ENCODE measurements at regions not wholly inside any gene's neighbourhood (a gene's known extent, or its start where the extent isn't known, plus 50 kb on each side); places are given as distances from the start of the nearest gene placed in this dataset.

- Histone ChIP-seq H4K8ac (ENCODE audit: low read depth in 2 of 2, low read length in 2 of 2) (no peak overlapping the region), H3K27ac (ENCODE audit: insufficient read depth, low read length) (no peak overlapping the region), H3K23ac (ENCODE audit: low read depth, low read length) (no peak overlapping the region), H2BK20ac (ENCODE audit: low read depth, low read length) (no peak overlapping the region), H3K18ac (ENCODE audit: low read depth, low read length) (no peak overlapping the region), H4K20me1 (ENCODE audit: insufficient read depth, low read length) (no peaks in the 10 kb centered on the region), H3K14ac (replicated peaks; ENCODE audit: low read depth, low read length) (no peak overlapping the region), H3K4me1 (ENCODE audit: control insufficient read depth, insufficient read depth, low read length) (no peaks in the 10 kb centered on the region), H4K91ac (ENCODE audit: insufficient read depth, low read depth, low read length) (no peak overlapping the region), H2BK15ac (ENCODE audit: low read depth, low read length) (no peak overlapping the region), H3K9me3 (ENCODE audit: control insufficient read depth, insufficient read depth, low read length) (peaks cover 72% of the 10 kb centered on the region), H3K9me1 (ENCODE audit: insufficient read depth, low read length) (no peaks in the 10 kb centered on the region), H3K27me3 (ENCODE audit: control insufficient read depth, insufficient read depth, low read length) (no peaks in the 10 kb centered on the region), H4K5ac (ENCODE audit: low read depth, low read length) (no peak overlapping the region), H2BK5ac (ENCODE audit: low read depth, low read length, poor library complexity, severe bottlenecking) (no peak overlapping the region), H2AK5ac (ENCODE audit: low read depth, low read length) (no peak overlapping the region), H3K36me3 (ENCODE audit: control insufficient read depth, insufficient read depth, low read length) (no peaks in the 10 kb centered on the region), H2AFZ (replicated peaks; ENCODE audit: low read length, poor library complexity) (no peak overlapping the region), H3K4ac (ENCODE audit: low read depth, low read length) (no peak overlapping the region), H3K4me3 (ENCODE audit: insufficient read depth, low read depth, low read length) (no peak overlapping the region), H3K56ac (ENCODE audit: extremely low read depth, insufficient read depth, low read length) (no peak overlapping the region), H2BK120ac (ENCODE audit: low read depth, low read length) (no peak overlapping the region), H3K4me2 (ENCODE audit: low read depth, low read length) (no peak overlapping the region), H2AK9ac (replicated peaks; ENCODE audit: low read depth, low read length, poor library complexity) (no peak overlapping the region), H3K79me1 (ENCODE audit: low read depth in 1 of 2, low read length in 2 of 2) (no peaks in the 10 kb centered on the region), H3K9ac (ENCODE audit: low read depth, low read length) (no peak overlapping the region)
- ChIA-PET CTCF (no interaction called here), POLR2A (ENCODE audit: unreplicated experiment) (no interaction called here)
- ATAC-seq (ENCODE audit: low read depth) (no peak), DNase-seq (no peak)
- intact Hi-C loops (cut with micrococcal nuclease) (no loop called here), in situ Hi-C loops (cut with MboI; ENCODE audit: low sequenced_read_pairs) (no loop called here), dilution Hi-C loops (cut with HindIII; ENCODE audit: low sequenced_read_pairs, unreplicated experiment) (no loop called here)
- no TSS peak for BruUV-seq (replicated peaks)
- 25% methylated on average over 2 of the region's 5 CpGs; no CpG with 5 or more reads in 1 of the 2 experiments for WGBS, 2 experiments (ENCODE audit: extremely low coverage in 2 of 2, insufficient read length in 1 of 2)
- no peak for TF ChIP-seq RFX5 (IDR thresholded peaks at IDR 0.05; ENCODE audit: low read depth, low read length)
- TF ChIP-seq RCOR1 (IDR thresholded peaks at IDR 0.05; ENCODE audit: insufficient replicate concordance, low read length), result no peak
- no peak for TF ChIP-seq ELK1 (IDR thresholded peaks at IDR 0.05; ENCODE audit: borderline replicate concordance, low read depth, low read length)
- TF ChIP-seq BHLHE40 (IDR thresholded peaks at IDR 0.05; ENCODE audit: low read depth, low read length), result no peak
- no peak for TF ChIP-seq SMC3 (IDR thresholded peaks at IDR 0.05; ENCODE audit: low read depth, low read length)
- TF ChIP-seq POLR2A (IDR thresholded peaks at IDR 0.05; ENCODE audit: low read depth, low read length), result no peak
- no peak for TF ChIP-seq CEBPB (IDR thresholded peaks at IDR 0.05; ENCODE audit: low read depth, low read length)
- no peak for TF ChIP-seq RAD21 (IDR thresholded peaks at IDR 0.05; ENCODE audit: low read length)
- no peak for TF ChIP-seq FOS (IDR thresholded peaks at IDR 0.05; ENCODE audit: low read depth, low read length)
- no peak for TF ChIP-seq MAFK (IDR thresholded peaks at IDR 0.05; ENCODE audit: low read depth, low read length)
These were observed 86.1 kb upstream of the ACTRT2 start for GRCh38 chr1:2935184-2935583.

Measured in IMR-90 (cell line).